ENCODE measurements at regions not wholly inside any gene's neighbourhood (a gene's known extent, or its start where the extent isn't known, plus 50 kb on each side); places are given as distances from the start of the nearest gene placed in this dataset.

DNA sequence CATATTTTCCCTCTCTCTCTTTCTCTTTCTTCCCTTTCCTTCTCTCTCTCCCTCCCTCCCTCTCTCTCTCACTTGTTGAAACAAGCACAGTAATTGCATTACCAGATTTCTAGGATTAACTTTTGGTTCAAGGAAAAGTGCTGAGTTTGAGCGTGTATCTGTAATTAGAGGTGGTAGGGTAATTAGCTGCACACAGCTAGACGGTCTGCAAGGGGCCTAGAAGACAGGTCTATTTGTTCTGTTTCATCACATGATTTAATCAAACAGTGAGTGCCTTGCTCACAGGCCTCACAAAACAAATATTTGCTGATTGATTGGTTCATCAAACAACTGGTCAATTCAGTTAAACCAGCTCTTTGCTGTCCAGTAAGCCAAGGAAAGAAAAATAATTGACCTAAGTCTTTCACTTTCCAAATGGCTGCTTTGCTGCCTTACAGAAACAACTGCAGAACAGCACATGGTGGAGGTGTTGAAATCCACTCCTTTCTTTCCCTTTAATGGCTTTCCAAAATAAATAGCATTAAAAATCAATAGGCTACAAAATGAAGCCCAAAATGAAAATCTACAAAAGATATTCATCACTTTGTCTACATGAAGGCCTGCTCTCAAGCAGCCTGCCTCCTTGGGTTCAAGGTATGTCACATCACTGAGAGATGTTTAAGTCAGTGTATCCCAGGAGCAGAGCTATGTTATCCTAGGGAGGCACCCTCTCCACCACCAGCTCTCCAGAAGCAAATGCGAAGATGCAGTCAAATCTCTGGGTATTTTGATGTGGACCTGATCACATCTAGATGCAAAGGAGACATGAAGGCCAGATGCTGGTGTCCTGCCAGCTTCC lies 264.4 kb upstream of the SIX2 start:
- no peak for TF ChIP-seq POLR2A (IDR thresholded peaks at IDR 0.05; ENCODE audit: low read depth, low read length)
- no peak for TF ChIP-seq TAF1 (IDR thresholded peaks at IDR 0.05; ENCODE audit: low read depth, low read length)
- no peak for TF ChIP-seq SPI1 (IDR thresholded peaks at IDR 0.05; ENCODE audit: low read depth, low read length)
